ENCODE measurements at regions not wholly inside any gene's neighbourhood (a gene's known extent, or its start where the extent isn't known, plus 50 kb on each side); places are given as distances from the start of the nearest gene placed in this dataset.

DNA sequence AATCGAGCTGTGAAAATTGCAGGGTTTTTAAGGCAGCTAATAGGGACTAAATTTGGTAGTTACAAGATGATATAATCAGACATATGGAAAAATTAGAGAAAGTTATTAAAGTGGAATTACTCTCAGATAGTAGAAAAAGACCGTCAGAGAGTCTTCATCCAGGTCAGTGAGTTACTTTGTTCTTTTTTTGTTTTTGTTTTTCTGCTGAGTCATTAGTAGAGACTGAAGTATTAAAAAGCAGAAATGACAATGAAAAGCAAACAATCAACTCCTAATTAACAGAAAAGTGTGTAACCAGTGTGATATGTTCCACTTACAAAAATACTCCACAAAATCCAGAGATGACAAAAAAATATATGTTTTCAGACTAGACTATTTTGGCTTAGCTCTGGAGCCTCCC is 480.4 kb upstream of the COX7C start:
- TF ChIP-seq, protein P1, sequence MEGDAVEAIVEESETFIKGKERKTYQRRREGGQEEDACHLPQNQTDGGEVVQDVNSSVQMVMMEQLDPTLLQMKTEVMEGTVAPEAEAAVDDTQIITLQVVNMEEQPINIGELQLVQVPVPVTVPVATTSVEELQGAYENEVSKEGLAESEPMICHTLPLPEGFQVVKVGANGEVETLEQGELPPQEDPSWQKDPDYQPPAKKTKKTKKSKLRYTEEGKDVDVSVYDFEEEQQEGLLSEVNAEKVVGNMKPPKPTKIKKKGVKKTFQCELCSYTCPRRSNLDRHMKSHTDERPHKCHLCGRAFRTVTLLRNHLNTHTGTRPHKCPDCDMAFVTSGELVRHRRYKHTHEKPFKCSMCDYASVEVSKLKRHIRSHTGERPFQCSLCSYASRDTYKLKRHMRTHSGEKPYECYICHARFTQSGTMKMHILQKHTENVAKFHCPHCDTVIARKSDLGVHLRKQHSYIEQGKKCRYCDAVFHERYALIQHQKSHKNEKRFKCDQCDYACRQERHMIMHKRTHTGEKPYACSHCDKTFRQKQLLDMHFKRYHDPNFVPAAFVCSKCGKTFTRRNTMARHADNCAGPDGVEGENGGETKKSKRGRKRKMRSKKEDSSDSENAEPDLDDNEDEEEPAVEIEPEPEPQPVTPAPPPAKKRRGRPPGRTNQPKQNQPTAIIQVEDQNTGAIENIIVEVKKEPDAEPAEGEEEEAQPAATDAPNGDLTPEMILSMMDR (IDR thresholded peaks at IDR 0.05) = no peak
- no peak for TF ChIP-seq EP300 (IDR thresholded peaks at IDR 0.05)
- no peak for TF ChIP-seq POLR2A (IDR thresholded peaks at IDR 0.05)
- TF ChIP-seq POLR2AphosphoS5 (IDR thresholded peaks at IDR 0.05) = no peak
